Parathyroid adenoma (tissue), 2 donors: ENCODE measurements at regions not wholly inside any gene's neighbourhood (a gene's known extent, or its start where the extent isn't known, plus 50 kb on each side); places are given as distances from the start of the nearest gene placed in this dataset.

Experiments
- H2AFZ ChIP-seq: fragments of 300-600 bp; sonication (generic); one replicate; pipeline ENCODE4 v1.7.0; 2017; ENCODE audit warnings: antibody characterized with exemption, mild to moderate bottlenecking
- H3K27ac ChIP-seq: fragments of 300-600 bp; sonication (generic); one replicate; pipeline ENCODE4 v1.7.0; 2017
- H3K27me3 ChIP-seq: fragments of 300-600 bp; sonication (generic); one replicate; pipeline ENCODE4 v1.7.0; 2017; ENCODE audit warnings: low read length; ENCODE audit not compliant: control insufficient read depth, insufficient read depth
- H3K36me3 ChIP-seq: fragments of 300-600 bp; sonication (generic); one replicate; pipeline ENCODE4 v1.7.0; 2017; ENCODE audit warnings: low read length; ENCODE audit not compliant: control insufficient read depth, insufficient read depth
- H3K4me1 ChIP-seq: fragments of 300-600 bp; sonication (generic); one replicate; pipeline ENCODE4 v1.7.0; 2017; ENCODE audit warnings: control low read depth
- H3K4me2 ChIP-seq: fragments of 300-600 bp; sonication (generic); one replicate; pipeline ENCODE4 v1.7.0; 2017; ENCODE audit warnings: low read length
- H3K4me3 ChIP-seq: fragments of 300-600 bp; sonication (generic); one replicate; pipeline ENCODE4 v1.7.0; 2017; ENCODE audit warnings: low read depth, low read length
- H3K79me2 ChIP-seq: fragments of 300-600 bp; sonication (generic); one replicate; pipeline ENCODE4 v1.7.0; 2017; ENCODE audit warnings: control low read depth
- H3K9ac ChIP-seq: fragments of 300-600 bp; sonication (generic); one replicate; pipeline ENCODE4 v1.7.0; 2017; ENCODE audit warnings: mild to moderate bottlenecking
- H3K9me3 ChIP-seq: fragments of 300-600 bp; sonication (generic); one replicate; pipeline ENCODE4 v1.7.0; 2017; ENCODE audit warnings: low read length; ENCODE audit not compliant: control insufficient read depth
- CTCF ChIP-seq: fragments of 300-600 bp; sonication (generic); IDR thresholded peaks from one replicate; pipeline ENCODE4 v1.7.0; 2017; ENCODE audit warnings: antibody characterized with exemption, mild to moderate bottlenecking
- donor health status: primary hyperparathyroidism.

GRCh38 chr5:135089912-135090311 lies 55.9 kb upstream of the PITX1 start:
- Histone ChIP-seq H3K27me3 (no peaks in the 10 kb centered on the region), H2AFZ (no peak overlapping the region), H3K4me2 (no peak overlapping the region), H3K9ac (no peak overlapping the region), H3K4me1 (no peaks in the 10 kb centered on the region), H3K4me3 (no peak overlapping the region), H3K36me3 (no peaks in the 10 kb centered on the region), H3K9me3 (no peaks in the 10 kb centered on the region), H3K27ac (no peak overlapping the region), H3K79me2 (no peaks in the 10 kb centered on the region)
- TF ChIP-seq CTCF: no peak

DNA sequence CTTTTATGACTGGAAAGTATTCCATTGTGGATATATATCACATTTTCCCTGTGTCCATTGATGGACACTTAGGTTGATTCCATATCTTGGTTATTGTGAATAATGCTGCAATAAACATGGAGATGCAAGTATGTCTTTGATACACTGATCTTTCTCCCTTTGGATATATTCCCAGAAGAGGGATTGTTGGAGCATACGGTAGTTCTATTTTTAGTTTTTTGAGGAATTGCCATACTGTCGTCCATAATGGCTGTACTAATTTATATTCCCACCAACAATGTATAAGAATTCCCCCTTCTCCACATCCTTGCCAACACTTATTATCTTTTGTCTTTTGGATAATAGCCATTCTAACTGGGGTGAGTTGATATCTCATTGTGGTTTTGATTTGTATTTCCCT lies 54.9 kb upstream of the PITX1 start:
- no peak for TF ChIP-seq CTCF
- no peaks in the 10 kb centered on the region for H3K36me3 ChIP-seq
- no peaks in the 10 kb centered on the region for H3K27me3 ChIP-seq
- no peak overlapping the region for H3K4me3 ChIP-seq
- no peaks in the 10 kb centered on the region for H3K9me3 ChIP-seq
- no peak overlapping the region for H3K9ac ChIP-seq
- H3K27ac ChIP-seq: no peak overlapping the region
- H3K4me2 ChIP-seq: no peak overlapping the region
- H3K79me2 ChIP-seq: no peaks in the 10 kb centered on the region
- H2AFZ ChIP-seq: no peak overlapping the region
- no peaks in the 10 kb centered on the region for H3K4me1 ChIP-seq

DNA sequence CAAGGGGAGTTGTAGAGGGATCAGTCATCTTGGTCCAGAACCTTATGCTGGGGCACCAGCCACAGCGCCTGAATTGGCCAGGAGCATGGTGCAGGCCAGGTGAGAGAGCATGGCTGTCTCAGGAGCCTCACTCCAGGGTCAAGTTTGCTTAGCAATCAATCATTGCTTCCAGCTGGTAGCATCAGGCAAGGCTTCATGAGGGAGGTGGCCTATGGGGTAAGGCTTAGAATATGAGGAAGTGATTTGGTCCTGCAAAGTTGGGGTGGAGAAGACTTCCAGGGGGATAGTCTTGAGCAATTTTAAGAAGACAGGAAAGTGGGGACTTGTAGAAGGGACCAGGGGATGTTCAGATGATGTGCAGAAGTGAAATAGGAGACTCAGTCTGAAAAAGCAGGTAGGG lies 53.9 kb upstream of the PITX1 start:
- no peak overlapping the region for H3K4me2 ChIP-seq
- H3K4me3 ChIP-seq: no peak overlapping the region
- H3K27me3 ChIP-seq: no peaks in the 10 kb centered on the region
- H3K36me3 ChIP-seq: no peaks in the 10 kb centered on the region
- H3K79me2 ChIP-seq: no peaks in the 10 kb centered on the region
- H2AFZ ChIP-seq: no peak overlapping the region
- H3K9me3 ChIP-seq: no peaks in the 10 kb centered on the region
- H3K27ac ChIP-seq: no peak overlapping the region
- TF ChIP-seq CTCF: no peak
- no peak overlapping the region for H3K9ac ChIP-seq
- no peaks in the 10 kb centered on the region for H3K4me1 ChIP-seq

DNA sequence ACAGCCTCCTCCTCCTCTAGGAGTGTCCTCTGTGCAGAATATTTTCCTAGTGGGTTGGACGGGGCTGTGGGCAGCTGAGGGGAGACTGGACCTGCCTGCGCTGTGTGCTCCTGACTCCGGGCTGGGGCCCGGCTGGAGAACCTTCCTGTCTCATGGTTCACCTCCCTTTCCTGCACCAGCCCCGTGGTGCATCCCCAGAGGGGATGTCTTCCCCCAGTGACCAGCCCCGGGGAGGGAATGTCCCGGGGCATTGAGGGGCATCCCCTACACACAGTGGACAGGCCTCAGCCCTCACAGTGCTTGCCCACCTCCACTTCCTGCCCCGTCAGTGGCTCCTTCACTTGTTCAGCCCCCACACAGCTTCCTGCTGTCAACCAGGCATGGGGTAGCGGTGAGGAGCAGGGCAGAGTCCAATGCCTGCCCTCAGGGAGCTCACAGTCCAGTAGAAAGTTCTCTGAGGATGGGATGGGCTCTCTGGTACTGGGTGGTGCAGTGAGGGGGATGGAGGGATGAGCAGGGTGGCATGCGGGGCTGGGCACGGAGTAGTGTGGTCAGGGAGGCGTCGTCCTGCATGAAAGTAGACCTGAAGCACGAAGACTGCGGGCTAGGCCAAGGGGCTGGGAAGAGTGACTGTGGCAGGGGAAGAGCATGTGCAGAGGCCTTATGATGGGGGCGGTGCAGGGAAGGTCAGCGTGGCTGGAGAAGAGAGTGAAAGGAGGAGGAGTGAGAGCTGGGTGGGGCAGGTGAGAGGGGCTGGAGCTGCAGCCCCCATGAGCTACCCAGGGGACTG lies 52.1 kb upstream of the PITX1 start:
- no peak overlapping the region for H3K4me3 ChIP-seq
- H3K4me1 ChIP-seq: no peaks in the 10 kb centered on the region
- no peak overlapping the region for H3K9ac ChIP-seq
- no peak overlapping the region for H3K4me2 ChIP-seq
- H3K27me3 ChIP-seq: no peaks in the 10 kb centered on the region
- H2AFZ ChIP-seq: no peak overlapping the region
- no peaks in the 10 kb centered on the region for H3K79me2 ChIP-seq
- TF ChIP-seq CTCF: no peak
- H3K9me3 ChIP-seq: no peaks in the 10 kb centered on the region
- no peak overlapping the region for H3K27ac ChIP-seq
- H3K36me3 ChIP-seq: no peaks in the 10 kb centered on the region
